K562 (cell line): ENCODE measurements at regions not wholly inside any gene's neighbourhood (a gene's known extent, or its start where the extent isn't known, plus 50 kb on each side); places are given as distances from the start of the nearest gene placed in this dataset.

Experiments used
- ATAC-seq: fragments of 200-7000 bp; cut with Tn5 transposase; 3 replicates; pipeline ENCODE4 v1.9.1; 2020; ENCODE audit warnings: moderate library complexity
- BruUV-seq: library from RNA; stranded (reverse); fragments of 400-500 nt; replicated peaks from 2 replicates; lab custom pipeline; 2021; lab: Mats Ljungman, UMichigan
- CTCF ChIA-PET: fragments of 300-600 bp; formaldehyde crosslinking; extraction: SDS; loops from one replicate; lab custom pipeline; 2021; ENCODE audit warnings: low intra/inter-chr PET ratio; lab: Yijun Ruan, JAX
- POLR2A ChIA-PET: fragments of 300-600, 350-650 bp; sonication (Branson Sonifier 250); formaldehyde crosslinking; extraction: SDS; loops from one replicate; lab custom pipeline; 2021; ENCODE audit warnings: antibody characterized with exemption, inconsistent platforms; lab: Yijun Ruan, JAX
- DNase-seq, 4 experiments: peaks; one replicate each; pipeline versions ENCODE4 v3.0.0 to v3.0.0-alpha.2; 2011 to 2018; ENCODE audit warnings: low spot score in 3 of 4, mixed read lengths in 3 of 4; ENCODE audit errors: extremely low read depth in 1 of 4
- FAIRE-seq: peaks from 2 replicates; lab custom pipeline; 2011; peaks lifted over from hg19 to GRCh38; lab: Jason Lieb, UNC
- H2AFZ ChIP-seq: 2 replicates; pipeline ENCODE4 v1.6.0; 2011; ENCODE audit warnings: low read depth, low read length, control low read depth, inconsistent platforms
- H3K27ac ChIP-seq: fragments of 200-600 bp; 3 replicates; pipeline ENCODE4 v1.8.0; 2011; ENCODE audit warnings: low read depth, mild to moderate bottlenecking, control low read depth, inconsistent platforms, low read length, moderate library complexity, mixed read lengths; ENCODE audit errors: extremely low read depth
- H3K27me3 ChIP-seq, 2 experiments: fragments of 300-600 bp in 1 of 2; 2 replicates in 1 of 2; 3 replicates in 1 of 2; pipeline versions ENCODE4 v1.6.0 to v1.8.0; 2011; ENCODE audit warnings: inconsistent platforms in 2 of 2, low read length in 2 of 2, mild to moderate bottlenecking in 1 of 2, mixed read lengths in 1 of 2, moderate library complexity in 1 of 2; ENCODE audit not compliant: control insufficient read depth in 2 of 2, insufficient read depth in 2 of 2
- H3K36me3 ChIP-seq: fragments of 300-600 bp; 3 replicates; pipeline ENCODE4 v1.8.0; 2011; ENCODE audit warnings: mild to moderate bottlenecking, low read length, inconsistent platforms; ENCODE audit not compliant: control insufficient read depth, insufficient read depth
- H3K4me1 ChIP-seq, 2 experiments: fragments of 200-600 bp in 1 of 2; replicated peaks in 1 of 2; 2 replicates in 1 of 2; 3 replicates in 1 of 2; pipeline versions ENCODE4 v1.5.1 to v1.8.0; 2011; ENCODE audit warnings: inconsistent platforms in 2 of 2, low read length in 2 of 2, mild to moderate bottlenecking in 1 of 2, mixed read lengths in 1 of 2, moderate library complexity in 1 of 2; ENCODE audit not compliant: control insufficient read depth in 2 of 2, insufficient read depth in 2 of 2
- H3K4me2 ChIP-seq: 2 replicates; pipeline ENCODE4 v1.6.1; 2011; ENCODE audit warnings: low read length, control low read depth, inconsistent platforms, mixed read lengths; ENCODE audit not compliant: insufficient read depth
- H3K4me3 ChIP-seq: fragments of 200-600 bp; sonication (generic), shearing (Covaris generic); 2 replicates; pipeline ENCODE4 v1.5.1; 2016; ENCODE audit warnings: control low read depth, inconsistent platforms
- H3K79me2 ChIP-seq: fragments of 200-600 bp; 3 replicates; pipeline ENCODE4 v1.8.0; 2011; ENCODE audit warnings: low read length, inconsistent platforms; ENCODE audit not compliant: control insufficient read depth, insufficient read depth
- H3K9ac ChIP-seq, 2 experiments: 2 replicates each; pipeline versions ENCODE4 v1.6.0 to v1.6.1; 2011; ENCODE audit warnings: low read depth in 2 of 2, low read length in 2 of 2, control low read depth in 1 of 2, inconsistent platforms in 1 of 2, mild to moderate bottlenecking in 1 of 2, mixed read lengths in 1 of 2; ENCODE audit not compliant: insufficient read depth in 1 of 2
- H3K9me1 ChIP-seq: one replicate; pipeline ENCODE4 v1.6.0; 2011; ENCODE audit warnings: inconsistent platforms, mild to moderate bottlenecking, low read length, moderate library complexity; ENCODE audit not compliant: control insufficient read depth, insufficient read depth
- H3K9me3 ChIP-seq: replicated peaks from 2 replicates; pipeline ENCODE4 v1.5.1; 2011; ENCODE audit warnings: low read depth, low read length, inconsistent platforms; ENCODE audit not compliant: control insufficient read depth, insufficient read depth
- H4K20me1 ChIP-seq: replicated peaks from 2 replicates; pipeline ENCODE4 v1.6.1; 2011; ENCODE audit warnings: low read length, inconsistent platforms, mixed read lengths; ENCODE audit not compliant: control insufficient read depth, insufficient read depth
- CC2D1A ChIP-seq: fragments of 450-650 bp; IDR thresholded peaks from 2 replicates; pipeline ENCODE4 v1.6.1; 2017; ENCODE audit warnings: mild to moderate bottlenecking
- CHD4 ChIP-seq: fragments of 200-600 bp; sonication (generic); IDR thresholded peaks from 3 replicates; pipeline ENCODE4 v1.6.1; 2012; ENCODE audit warnings: low read depth, mild to moderate bottlenecking, mixed read lengths, low read length, inconsistent platforms; ENCODE audit not compliant: insufficient read depth, insufficient replicate concordance, poor library complexity, severe bottlenecking
- DACH1 ChIP-seq: fragments of 450-650 bp; IDR thresholded peaks from 2 replicates; pipeline ENCODE4 v1.6.1; 2018; ENCODE audit not compliant: partially characterized antibody
- DIDO1 ChIP-seq: fragments of 450-650 bp; IDR thresholded peaks from 2 replicates; pipeline ENCODE4 v1.6.1; 2016; ENCODE audit warnings: low read depth, missing biosample characterization, missing genetic modification characterization
- EWSR1 ChIP-seq: fragments of 450-650 bp; IDR thresholded peaks from 2 replicates; pipeline ENCODE4 v1.6.1; 2018; ENCODE audit warnings: borderline replicate concordance, mild to moderate bottlenecking, low read depth, moderate library complexity; ENCODE audit not compliant: partially characterized antibody
- MAZ ChIP-seq, 2 experiments: fragments of 450-650 bp in 1 of 2; sonication (generic) in 1 of 2; formaldehyde crosslinking; IDR thresholded peaks in 1 of 2; conservative IDR thresholded peaks in 1 of 2; 2 replicates each; pipeline versions ENCODE4 v1.4.0 to v1.5.0; 2020; ENCODE audit warnings: mild to moderate bottlenecking in 1 of 2, missing genetic modification reagents in 1 of 2
- NFATC3 ChIP-seq: fragments of 450-650 bp; IDR thresholded peaks from 2 replicates; pipeline ENCODE4 v1.6.1; 2017; ENCODE audit warnings: mild to moderate bottlenecking
- NONO ChIP-seq, 2 experiments: fragments of 200-400 bp in 1 of 2; fragments of 450-650 bp in 1 of 2; formaldehyde crosslinking in 1 of 2; IDR thresholded peaks; 2 replicates each; pipeline ENCODE4 v1.6.1; 2017; ENCODE audit warnings: low read depth in 2 of 2, mild to moderate bottlenecking in 2 of 2, moderate library complexity in 2 of 2, low read length in 1 of 2
- POLR3A ChIP-seq: IDR thresholded peaks from 2 replicates; pipeline ENCODE4 v1.6.1; 2011; ENCODE audit warnings: borderline replicate concordance, mild to moderate bottlenecking, moderate library complexity; ENCODE audit not compliant: insufficient read length, insufficient read depth; ENCODE audit errors: extremely low read depth
- POU5F1 ChIP-seq: fragments of 150-350 bp; IDR thresholded peaks from 2 replicates; pipeline ENCODE4 v1.6.1; 2014; ENCODE audit warnings: borderline replicate concordance, low read length, low read depth, mild to moderate bottlenecking; ENCODE audit not compliant: partially characterized antibody
- SMARCA5 ChIP-seq: fragments of 450-650 bp; IDR thresholded peaks from 2 replicates; pipeline ENCODE4 v1.6.1; 2016
- SRSF9 ChIP-seq: fragments of 200-400 bp; formaldehyde crosslinking; IDR thresholded peaks from 2 replicates; pipeline ENCODE4 v1.6.1; 2017; ENCODE audit warnings: low read depth, low read length, borderline replicate concordance
- ZNF253 ChIP-seq: fragments of 250-450 bp; sonication (Bioruptor Pico); conservative IDR thresholded peaks from 2 replicates; pipeline ENCODE4 v1.6.1; 2021; ENCODE audit warnings: mild to moderate bottlenecking
- ZNF699 ChIP-seq: fragments of 250-450 bp; sonication (Bioruptor Pico); IDR thresholded peaks from 2 replicates; pipeline ENCODE4 v1.8.0; 2021; ENCODE audit warnings: mild to moderate bottlenecking, moderate library complexity; ENCODE audit not compliant: insufficient replicate concordance
- WGBS: fragments of 100-300 bp; shearing (Covaris generic); methylation state at CpG from one replicate; pipeline ENCODE4 v1.1.6; 2016; ENCODE audit warnings: low coverage, mixed read lengths; ENCODE audit not compliant: insufficient coverage; ENCODE audit errors: missing lambda C conversion rate; 5-methylcytosine and 5-hydroxymethylcytosine counted together
- in situ Hi-C: fragments of 300-500 bp; cut with MboI; formaldehyde crosslinking; loops from 4 replicates; pipeline ENCODE4 v1.15.0; 2018; ENCODE audit warnings: inconsistent platforms, mixed read lengths
- intact Hi-C: fragments of 100-400 bp; cut with micrococcal nuclease; formaldehyde crosslinking; loops from 2 replicates; pipeline ENCODE4 v1.14.2; 2022
- TF ChIP-seq, protein P1 (sequence below): sonication (generic); formaldehyde crosslinking; IDR thresholded peaks from 2 replicates; pipeline ENCODE4 v1.8.0; 2022; ENCODE audit warnings: mild to moderate bottlenecking, low read depth, missing genetic modification reagents
- TF ChIP-seq, protein P2 (sequence below): fragments of 250-450 bp; sonication (Bioruptor Pico); IDR thresholded peaks from 2 replicates; pipeline ENCODE4 v1.8.0; 2021; ENCODE audit warnings: moderate library complexity, mild to moderate bottlenecking, inconsistent platforms

DNA sequence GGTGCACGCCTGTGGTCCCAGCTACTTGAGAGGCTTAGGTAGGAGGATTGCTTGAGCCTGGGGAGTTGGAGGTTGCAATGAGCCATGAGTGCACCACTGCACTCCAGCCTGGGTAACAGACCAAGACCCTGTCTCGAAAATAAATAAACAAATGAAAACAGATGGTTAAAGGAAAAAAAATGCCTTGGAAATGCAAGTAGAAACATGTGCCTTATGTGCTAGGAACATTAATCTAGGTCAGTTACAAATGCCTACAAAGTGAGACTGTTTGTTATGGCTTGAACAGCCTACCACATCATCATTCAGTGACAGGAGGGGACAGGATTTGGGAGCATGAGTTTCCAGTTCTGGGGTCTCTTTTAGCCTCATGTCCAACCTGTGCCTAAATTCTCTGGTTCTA, 52.4 kb upstream of the BCAT1 start:
- no peak overlapping the region for H3K4me2 ChIP-seq
- no peak overlapping the region for H2AFZ ChIP-seq

More for the DNA sequence above, 52.4 kb upstream of the BCAT1 start:
- Histone ChIP-seq H3K9me1 (no peaks in the 10 kb centered on the region), H3K9ac (no peak overlapping the region), H3K79me2 (no peaks in the 10 kb centered on the region), H3K27ac (no peak overlapping the region), H3K27me3 (peaks cover 2 to 8% of the 10 kb centered on the region in 2 experiments; a peak in 4 of 5 replicates), H3K4me1 (no peaks in the 10 kb centered on the region), H3K9me3 (no peaks in the 10 kb centered on the region), H3K36me3 (no peaks in the 10 kb centered on the region), H3K4me3 (no peak overlapping the region), H4K20me1 (no peaks in the 10 kb centered on the region)
- intact Hi-C loops (no loop called here), in situ Hi-C loops (no loop called here)
- ChIA-PET CTCF (no interaction called here), POLR2A (no interaction called here)
- WGBS, result 0% methylated on average over 2 of the region's 2 CpGs
- FAIRE-seq, result no peak
- no TSS peak for BruUV-seq
- no peak for TF ChIP-seq EWSR1
- no peak for TF ChIP-seq NONO (IDR thresholded peaks at IDR 0.05; ENCODE audit: low read depth in 2 of 2, low read length in 1 of 2)
- no peak for TF ChIP-seq CHD4
- TF ChIP-seq MAZ (CRISPR knock-in tag; conservative IDR thresholded peaks at IDR 0.05 in 1 of 2, IDR thresholded peaks at IDR 0.05 in 1 of 2), result no peak
- no peak for TF ChIP-seq ZNF699
- no peak for TF ChIP-seq CC2D1A
- no peak for TF ChIP-seq ZNF253
- TF ChIP-seq POU5F1, result no peak
- TF ChIP-seq, protein P1, sequence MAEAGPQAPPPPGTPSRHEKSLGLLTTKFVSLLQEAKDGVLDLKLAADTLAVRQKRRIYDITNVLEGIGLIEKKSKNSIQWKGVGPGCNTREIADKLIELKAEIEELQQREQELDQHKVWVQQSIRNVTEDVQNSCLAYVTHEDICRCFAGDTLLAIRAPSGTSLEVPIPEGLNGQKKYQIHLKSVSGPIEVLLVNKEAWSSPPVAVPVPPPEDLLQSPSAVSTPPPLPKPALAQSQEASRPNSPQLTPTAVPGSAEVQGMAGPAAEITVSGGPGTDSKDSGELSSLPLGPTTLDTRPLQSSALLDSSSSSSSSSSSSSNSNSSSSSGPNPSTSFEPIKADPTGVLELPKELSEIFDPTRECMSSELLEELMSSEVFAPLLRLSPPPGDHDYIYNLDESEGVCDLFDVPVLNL, result no peak
- TF ChIP-seq POLR3A, result no peak
- no peak for TF ChIP-seq NFATC3
- TF ChIP-seq SMARCA5, result no peak
- no peak for TF ChIP-seq DACH1
- TF ChIP-seq, protein P2, sequence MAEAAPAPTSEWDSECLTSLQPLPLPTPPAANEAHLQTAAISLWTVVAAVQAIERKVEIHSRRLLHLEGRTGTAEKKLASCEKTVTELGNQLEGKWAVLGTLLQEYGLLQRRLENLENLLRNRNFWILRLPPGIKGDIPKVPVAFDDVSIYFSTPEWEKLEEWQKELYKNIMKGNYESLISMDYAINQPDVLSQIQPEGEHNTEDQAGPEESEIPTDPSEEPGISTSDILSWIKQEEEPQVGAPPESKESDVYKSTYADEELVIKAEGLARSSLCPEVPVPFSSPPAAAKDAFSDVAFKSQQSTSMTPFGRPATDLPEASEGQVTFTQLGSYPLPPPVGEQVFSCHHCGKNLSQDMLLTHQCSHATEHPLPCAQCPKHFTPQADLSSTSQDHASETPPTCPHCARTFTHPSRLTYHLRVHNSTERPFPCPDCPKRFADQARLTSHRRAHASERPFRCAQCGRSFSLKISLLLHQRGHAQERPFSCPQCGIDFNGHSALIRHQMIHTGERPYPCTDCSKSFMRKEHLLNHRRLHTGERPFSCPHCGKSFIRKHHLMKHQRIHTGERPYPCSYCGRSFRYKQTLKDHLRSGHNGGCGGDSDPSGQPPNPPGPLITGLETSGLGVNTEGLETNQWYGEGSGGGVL (CRISPR knock-in tag), result no peak
- no peak for TF ChIP-seq SRSF9
- no peak for TF ChIP-seq DIDO1
- no peak for DNase-seq
- no peak for ATAC-seq
